GM12878 (cell line): ENCODE measurements at regions not wholly inside any gene's neighbourhood (a gene's known extent, or its start where the extent isn't known, plus 50 kb on each side); places are given as distances from the start of the nearest gene placed in this dataset.

ENCODE experiments used
- ATAC-seq: fragments of 200-7000 bp; cut with Tn5 transposase; 3 replicates; pipeline ENCODE4 v1.9.1; 2020; ENCODE audit warnings: mild to moderate bottlenecking, moderate library complexity
- BruUV-seq: library from RNA; stranded (reverse); fragments of 400-500 nt; replicated peaks from 2 replicates; lab custom pipeline; 2021; lab: Mats Ljungman, UMichigan
- CTCF ChIA-PET: fragments of 300-600 bp; sonication (Branson Sonifier 250); formaldehyde crosslinking; extraction: SDS; loops from one replicate; lab custom pipeline; 2021; ENCODE audit warnings: inconsistent platforms; lab: Yijun Ruan, JAX
- POLR2A ChIA-PET: fragments of 350-600 bp; formaldehyde crosslinking; extraction: SDS; loops from one replicate; lab custom pipeline; 2021; ENCODE audit warnings: inconsistent platforms; lab: Charles Lee
- RAD21 ChIA-PET: fragments of 300-600 bp; sonication (Branson Sonifier 250); formaldehyde crosslinking; loops from one replicate; lab custom pipeline; 2023; ENCODE audit warnings: antibody characterized with exemption; ENCODE audit not compliant: unreplicated experiment; lab: Charles Lee
- SMC1A ChIA-PET: fragments of 300-600 bp; sonication (Branson Sonifier 250); formaldehyde crosslinking; loops from one replicate; lab custom pipeline; 2023; ENCODE audit not compliant: unreplicated experiment, uncharacterized antibody; lab: Charles Lee
- DNase-seq: peaks from one replicate; pipeline ENCODE4 v3.0.0-alpha.2; 2011; ENCODE audit warnings: low read depth, low spot score
- FAIRE-seq: peaks from 3 replicates; lab custom pipeline; 2011; peaks lifted over from hg19 to GRCh38; lab: Jason Lieb, UNC
- H2AFZ ChIP-seq: 2 replicates; pipeline ENCODE4 v1.6.0; 2011; ENCODE audit warnings: low read depth, low read length, control low read depth; ENCODE audit not compliant: control insufficient read depth
- H3K27ac ChIP-seq: 2 replicates; pipeline ENCODE4 v1.5.1; 2011; ENCODE audit warnings: control low read depth; ENCODE audit not compliant: control insufficient read depth, insufficient read depth
- H3K27me3 ChIP-seq, 2 experiments: replicated peaks in 1 of 2; 2 replicates each; pipeline versions ENCODE4 v1.6.0 to v1.6.1; 2011; ENCODE audit warnings: low read length in 1 of 2; ENCODE audit not compliant: control insufficient read depth in 2 of 2, insufficient read depth in 2 of 2
- H3K36me3 ChIP-seq, 2 experiments: 2 replicates each; pipeline ENCODE4 v1.5.1; 2011; ENCODE audit warnings: low read length in 1 of 2; ENCODE audit not compliant: control insufficient read depth in 2 of 2, insufficient read depth in 2 of 2
- H3K4me1 ChIP-seq: 2 replicates; pipeline ENCODE4 v1.6.1; 2011; ENCODE audit warnings: mild to moderate bottlenecking, low read length, moderate library complexity, mixed read lengths; ENCODE audit not compliant: control insufficient read depth, insufficient read depth
- H3K4me2 ChIP-seq: 2 replicates; pipeline ENCODE4 v1.6.0; 2011; ENCODE audit warnings: control low read depth; ENCODE audit not compliant: control insufficient read depth, insufficient read depth
- H3K4me3 ChIP-seq: fragments of 200-600 bp; sonication (generic); 2 replicates; pipeline ENCODE4 v1.5.1; 2016
- H3K79me2 ChIP-seq: 2 replicates; pipeline ENCODE4 v1.6.0; 2011; ENCODE audit warnings: low read length; ENCODE audit not compliant: control insufficient read depth, insufficient read depth
- H3K9ac ChIP-seq: 2 replicates; pipeline ENCODE4 v1.8.0; 2011; ENCODE audit warnings: low read length, control low read depth, mixed read lengths; ENCODE audit not compliant: control insufficient read depth, insufficient read depth
- H3K9me3 ChIP-seq: replicated peaks from 3 replicates; pipeline ENCODE4 v1.5.1; 2011; ENCODE audit warnings: mild to moderate bottlenecking, low read length; ENCODE audit not compliant: control insufficient read depth, insufficient read depth
- H4K20me1 ChIP-seq: 2 replicates; pipeline ENCODE4 v1.6.0; 2011; ENCODE audit not compliant: control insufficient read depth, insufficient read depth
- ATF7 ChIP-seq: fragments of 450-650 bp; IDR thresholded peaks from 2 replicates; pipeline ENCODE4 v1.6.1; 2016; ENCODE audit warnings: low read depth, mild to moderate bottlenecking
- BCL11A ChIP-seq: IDR thresholded peaks from 2 replicates; pipeline ENCODE4 v1.6.1; 2011; ENCODE audit warnings: low read depth, low read length
- BRCA1 ChIP-seq: IDR thresholded peaks from 2 replicates; pipeline ENCODE4 v1.6.1; 2011; ENCODE audit warnings: low read depth, low read length, improper control_type of control experiment
- CEBPB ChIP-seq, 2 experiments: fragments of 150-350 bp in 1 of 2; IDR thresholded peaks; 2 replicates each; pipeline ENCODE4 v1.6.1; 2012 to 2014; ENCODE audit warnings: low read depth in 2 of 2, low read length in 2 of 2, borderline replicate concordance in 1 of 2, inconsistent platforms in 1 of 2
- ETV6 ChIP-seq, 2 experiments: fragments of 450-650 bp in 1 of 2; IDR thresholded peaks in 1 of 2; conservative IDR thresholded peaks in 1 of 2; 2 replicates each; pipeline ENCODE4 v1.6.1; 2014; ENCODE audit warnings: antibody characterized with exemption in 1 of 2, borderline replicate concordance in 1 of 2, low read depth in 1 of 2, mild to moderate bottlenecking in 1 of 2, moderate library complexity in 1 of 2
- IKZF2 ChIP-seq, 2 experiments: fragments of 450-650 bp; IDR thresholded peaks; 2 replicates each; pipeline ENCODE4 v1.6.1; 2017; ENCODE audit warnings: mild to moderate bottlenecking in 2 of 2, moderate library complexity in 2 of 2
- NBN ChIP-seq: fragments of 450-650 bp; IDR thresholded peaks from 2 replicates; pipeline ENCODE4 v1.6.1; 2016
- PBX3 ChIP-seq: IDR thresholded peaks from 2 replicates; pipeline ENCODE4 v1.6.1; 2011; ENCODE audit warnings: mild to moderate bottlenecking, low read depth, low read length, moderate library complexity; ENCODE audit not compliant: insufficient replicate concordance
- POLR2AphosphoS2 ChIP-seq: IDR thresholded peaks from 2 replicates; pipeline ENCODE4 v1.6.1; 2011; ENCODE audit warnings: low read depth, mild to moderate bottlenecking, low read length, improper control_type of control experiment, moderate library complexity
- RUNX3 ChIP-seq: IDR thresholded peaks from 2 replicates; pipeline ENCODE4 v1.6.1; 2012; ENCODE audit warnings: low read length, inconsistent platforms
- SMC3 ChIP-seq: IDR thresholded peaks from 2 replicates; pipeline ENCODE4 v1.6.1; 2011; ENCODE audit warnings: low read length, improper control_type of control experiment, borderline replicate concordance
- SRF ChIP-seq, 2 experiments: IDR thresholded peaks; 2 replicates each; pipeline ENCODE4 v1.6.1; 2011; ENCODE audit warnings: low read depth in 2 of 2, low read length in 2 of 2, mild to moderate bottlenecking in 1 of 2, moderate library complexity in 1 of 2
- TARDBP ChIP-seq: IDR thresholded peaks from 2 replicates; pipeline ENCODE4 v1.6.1; 2016; ENCODE audit warnings: borderline replicate concordance
- YY1 ChIP-seq: IDR thresholded peaks from 2 replicates; pipeline ENCODE4 v1.6.1; 2011; ENCODE audit warnings: low read depth, mild to moderate bottlenecking, low read length
- ZNF217 ChIP-seq: fragments of 450-650 bp; IDR thresholded peaks from 2 replicates; pipeline ENCODE4 v1.6.1; 2017; ENCODE audit warnings: antibody characterized with exemption, mild to moderate bottlenecking
- WGBS: methylation state at CpG from one replicate; pipeline ENCODE4 v1.1.6; 2016; ENCODE audit warnings: low lambda C conversion rate; ENCODE audit not compliant: insufficient replicate concordance, insufficient coverage; ENCODE audit errors: missing lambda C conversion rate; 5-methylcytosine and 5-hydroxymethylcytosine counted together
- in situ Hi-C: fragments of 300-500 bp; cut with MboI; formaldehyde crosslinking; loops from 9 replicates; pipeline ENCODE4 v1.14.3; 2018; ENCODE audit warnings: mixed read lengths
- intact Hi-C: fragments of 100-400 bp; cut with micrococcal nuclease; formaldehyde crosslinking; loops from one replicate; pipeline ENCODE4 v1.14.2; 2022; ENCODE audit not compliant: unreplicated experiment
- TF ChIP-seq, protein P1 (sequence below): fragments of 450-650 bp; IDR thresholded peaks from 2 replicates; pipeline ENCODE4 v1.6.1; 2017; ENCODE audit warnings: mild to moderate bottlenecking
- TF ChIP-seq, protein P2 (sequence below): IDR thresholded peaks from 2 replicates; pipeline ENCODE4 v1.6.1; 2011; ENCODE audit warnings: borderline replicate concordance, low read depth, mild to moderate bottlenecking, moderate library complexity, low read length; ENCODE audit not compliant: insufficient read depth, poor library complexity, severe bottlenecking
- TF ChIP-seq, protein P3 (sequence below): fragments of 450-650 bp; IDR thresholded peaks from 2 replicates; pipeline ENCODE4 v1.6.1; 2014; ENCODE audit warnings: mild to moderate bottlenecking

DNA sequence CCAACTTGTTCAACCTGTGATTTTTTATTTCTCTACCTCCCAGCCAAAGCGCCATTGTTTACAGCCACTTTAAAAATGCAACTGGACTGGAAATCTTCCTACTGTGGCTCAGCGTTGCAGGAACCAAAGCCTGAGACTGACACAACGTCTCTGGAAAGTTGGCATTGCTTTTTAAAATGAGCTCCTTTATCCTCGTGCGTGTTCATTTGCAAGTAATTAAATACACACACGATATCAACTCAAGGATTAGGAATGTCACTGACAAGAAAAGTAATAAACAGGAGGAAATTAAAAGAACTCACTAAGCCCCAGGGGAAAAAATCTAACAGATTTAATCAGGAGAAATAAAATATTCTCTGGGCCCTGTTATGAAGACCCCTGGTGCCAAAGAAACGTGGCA is 184.6 kb upstream of the IRS2 start (continued):
- TF ChIP-seq, protein P1, sequence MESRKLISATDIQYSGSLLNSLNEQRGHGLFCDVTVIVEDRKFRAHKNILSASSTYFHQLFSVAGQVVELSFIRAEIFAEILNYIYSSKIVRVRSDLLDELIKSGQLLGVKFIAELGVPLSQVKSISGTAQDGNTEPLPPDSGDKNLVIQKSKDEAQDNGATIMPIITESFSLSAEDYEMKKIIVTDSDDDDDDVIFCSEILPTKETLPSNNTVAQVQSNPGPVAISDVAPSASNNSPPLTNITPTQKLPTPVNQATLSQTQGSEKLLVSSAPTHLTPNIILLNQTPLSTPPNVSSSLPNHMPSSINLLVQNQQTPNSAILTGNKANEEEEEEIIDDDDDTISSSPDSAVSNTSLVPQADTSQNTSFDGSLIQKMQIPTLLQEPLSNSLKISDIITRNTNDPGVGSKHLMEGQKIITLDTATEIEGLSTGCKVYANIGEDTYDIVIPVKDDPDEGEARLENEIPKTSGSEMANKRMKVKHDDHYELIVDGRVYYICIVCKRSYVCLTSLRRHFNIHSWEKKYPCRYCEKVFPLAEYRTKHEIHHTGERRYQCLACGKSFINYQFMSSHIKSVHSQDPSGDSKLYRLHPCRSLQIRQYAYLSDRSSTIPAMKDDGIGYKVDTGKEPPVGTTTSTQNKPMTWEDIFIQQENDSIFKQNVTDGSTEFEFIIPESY, result no peak
- TF ChIP-seq ATF7, result no peak
- no peak for TF ChIP-seq RUNX3
- TF ChIP-seq, protein P2, sequence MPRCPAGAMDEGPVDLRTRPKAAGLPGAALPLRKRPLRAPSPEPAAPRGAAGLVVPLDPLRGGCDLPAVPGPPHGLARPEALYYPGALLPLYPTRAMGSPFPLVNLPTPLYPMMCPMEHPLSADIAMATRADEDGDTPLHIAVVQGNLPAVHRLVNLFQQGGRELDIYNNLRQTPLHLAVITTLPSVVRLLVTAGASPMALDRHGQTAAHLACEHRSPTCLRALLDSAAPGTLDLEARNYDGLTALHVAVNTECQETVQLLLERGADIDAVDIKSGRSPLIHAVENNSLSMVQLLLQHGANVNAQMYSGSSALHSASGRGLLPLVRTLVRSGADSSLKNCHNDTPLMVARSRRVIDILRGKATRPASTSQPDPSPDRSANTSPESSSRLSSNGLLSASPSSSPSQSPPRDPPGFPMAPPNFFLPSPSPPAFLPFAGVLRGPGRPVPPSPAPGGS, result no peak
- TF ChIP-seq SMC3, result no peak

GRCh38 chr13:109968876-109969577 is 182.6 kb upstream of the IRS2 start:
- 34% methylated on average over 12 of the region's 12 CpGs for WGBS
- DNase-seq, result no peak
- ChIA-PET CTCF (no interaction called here), SMC1A (interaction anchor here (0.6 kb wide), 1 partner anchor 159 kb away, joined by 3 read pairs; no protein-coding TSS in a partner anchor), RAD21 (no interaction called here), POLR2A (interaction anchor here (0.6 kb wide), 1 partner anchor 921 kb away, joined by 3 read pairs; no protein-coding TSS in a partner anchor)
- no peak for FAIRE-seq
- Histone ChIP-seq H3K4me2 (no peak overlapping the region), H4K20me1 (no peaks in the 10 kb centered on the region), H3K4me3 (no peak overlapping the region), H3K27me3 (no peaks in the 10 kb centered on the region), H3K4me1 (no peaks in the 10 kb centered on the region), H3K27ac (no peak overlapping the region), H3K9me3 (no peaks in the 10 kb centered on the region), H3K79me2 (no peaks in the 10 kb centered on the region), H3K36me3 (no peaks in the 10 kb centered on the region), H3K9ac (no peak overlapping the region), H2AFZ (no peak overlapping the region)
- intact Hi-C loops (no loop called here), in situ Hi-C loops (no loop called here)
- ATAC-seq, result no peak
- TF ChIP-seq BCL11A (no peak), SRF (IDR thresholded peaks at IDR 0.05; ENCODE audit: low read depth in 2 of 2, low read length in 2 of 2) (no peak), POLR2AphosphoS2 (no peak), ETV6 (conservative IDR thresholded peaks at IDR 0.05 in 1 of 2, IDR thresholded peaks at IDR 0.05 in 1 of 2; ENCODE audit: borderline replicate concordance in 1 of 2, low read depth in 1 of 2) (no peak), BRCA1 (no peak), YY1 (no peak), CEBPB (IDR thresholded peaks at IDR 0.05; ENCODE audit: borderline replicate concordance in 1 of 2, low read depth in 2 of 2, low read length in 2 of 2) (no peak), TARDBP (no peak), ZNF217 (no peak), PBX3 (no peak), NBN (no peak), IKZF2 (IDR thresholded peaks at IDR 0.05) (no peak)
- TF ChIP-seq, protein P3, sequence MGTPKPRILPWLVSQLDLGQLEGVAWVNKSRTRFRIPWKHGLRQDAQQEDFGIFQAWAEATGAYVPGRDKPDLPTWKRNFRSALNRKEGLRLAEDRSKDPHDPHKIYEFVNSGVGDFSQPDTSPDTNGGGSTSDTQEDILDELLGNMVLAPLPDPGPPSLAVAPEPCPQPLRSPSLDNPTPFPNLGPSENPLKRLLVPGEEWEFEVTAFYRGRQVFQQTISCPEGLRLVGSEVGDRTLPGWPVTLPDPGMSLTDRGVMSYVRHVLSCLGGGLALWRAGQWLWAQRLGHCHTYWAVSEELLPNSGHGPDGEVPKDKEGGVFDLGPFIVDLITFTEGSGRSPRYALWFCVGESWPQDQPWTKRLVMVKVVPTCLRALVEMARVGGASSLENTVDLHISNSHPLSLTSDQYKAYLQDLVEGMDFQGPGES, result no peak
- no TSS peak for BruUV-seq
